ENCODE measurements at regions not wholly inside any gene's neighbourhood (a gene's known extent, or its start where the extent isn't known, plus 50 kb on each side); places are given as distances from the start of the nearest gene placed in this dataset.
"Not testable (repeated sequence)": the region's sequence is repeated elsewhere in the genome, so short reads cannot be mapped to it uniquely, and the experiment has no call there.

DNA sequence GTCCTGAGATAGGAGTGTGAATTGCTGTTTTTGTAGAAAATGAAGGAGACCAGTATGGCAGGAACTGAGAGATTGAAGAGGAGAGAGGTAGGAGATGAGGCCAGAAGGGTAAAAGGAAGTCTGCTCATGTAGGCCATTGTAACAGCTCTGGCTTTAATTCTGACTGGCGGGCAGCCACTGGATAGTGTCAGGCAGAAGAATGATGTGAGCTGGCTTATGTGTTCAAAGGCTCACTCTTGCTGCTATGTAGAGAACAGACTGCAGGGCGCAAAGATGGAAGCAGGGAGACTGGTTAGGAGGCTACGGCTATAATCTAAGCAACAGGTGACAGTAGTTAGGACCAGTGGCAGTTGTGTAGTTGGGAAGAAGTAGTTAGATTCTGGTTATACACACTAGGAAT is 160.2 kb upstream of the FGF13 start:
- DNase-seq (ENCODE audit: low spot score): no peak

DNA sequence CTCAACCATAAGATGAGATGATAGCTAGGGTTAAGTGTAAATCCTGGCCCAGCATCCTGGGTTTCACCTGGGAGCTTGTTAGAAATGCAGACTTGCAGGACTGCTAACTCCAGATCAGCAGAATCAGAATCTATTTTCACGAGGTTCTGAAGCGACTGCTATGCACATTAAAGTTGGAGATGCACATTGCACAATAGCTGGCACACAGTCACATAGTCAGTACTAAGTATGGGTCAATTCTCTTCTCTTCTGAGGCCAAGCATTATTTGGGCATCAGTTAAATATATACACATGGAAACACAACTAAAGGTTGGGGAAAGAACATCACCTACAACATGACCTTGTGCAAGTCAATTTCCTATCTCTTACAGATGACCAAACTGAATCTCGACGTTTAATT is 155.1 kb upstream of the FGF13 start:
- DNase-seq (ENCODE audit: low spot score): no peak

- no peak for DNase-seq (ENCODE audit: low spot score)
Observed at GRCh38 chrX:138865093-138865649, 153.7 kb upstream of the FGF13 start.

- no peak for DNase-seq (ENCODE audit: low spot score)
Observed at GRCh38 chrX:138859421-138859820, 147.9 kb upstream of the FGF13 start.

DNA sequence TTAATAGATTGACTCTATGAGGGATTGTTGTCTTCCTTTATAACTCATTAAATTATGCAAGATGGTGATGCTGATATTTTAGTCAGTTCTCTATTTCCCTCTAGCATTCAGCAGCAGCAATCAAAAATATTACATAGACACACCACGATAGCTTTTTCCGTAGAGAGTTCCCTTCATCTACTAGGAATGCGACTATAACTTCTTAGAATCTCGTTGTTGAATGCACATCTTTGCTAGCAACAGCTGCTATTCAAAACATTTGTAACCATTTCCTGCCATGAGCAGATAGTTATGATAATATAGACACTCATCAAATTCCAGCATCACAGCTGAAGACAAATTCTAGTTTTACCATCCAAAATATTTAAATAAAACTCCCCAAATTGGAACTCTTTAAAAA is 147.4 kb upstream of the FGF13 start:
- DNase-seq (ENCODE audit: low spot score): no peak

- DNase-seq (ENCODE audit: low spot score): no peak
Observed at GRCh38 chrX:138858438-138858837, 146.9 kb upstream of the FGF13 start.

GRCh38 chrX:138856881-138857604 is 145.5 kb upstream of the FGF13 start:
- DNase-seq (ENCODE audit: low spot score): no peak

- DNase-seq (ENCODE audit: low spot score): no peak
Observed at GRCh38 chrX:138853936-138854335, 142.4 kb upstream of the FGF13 start.

DNA sequence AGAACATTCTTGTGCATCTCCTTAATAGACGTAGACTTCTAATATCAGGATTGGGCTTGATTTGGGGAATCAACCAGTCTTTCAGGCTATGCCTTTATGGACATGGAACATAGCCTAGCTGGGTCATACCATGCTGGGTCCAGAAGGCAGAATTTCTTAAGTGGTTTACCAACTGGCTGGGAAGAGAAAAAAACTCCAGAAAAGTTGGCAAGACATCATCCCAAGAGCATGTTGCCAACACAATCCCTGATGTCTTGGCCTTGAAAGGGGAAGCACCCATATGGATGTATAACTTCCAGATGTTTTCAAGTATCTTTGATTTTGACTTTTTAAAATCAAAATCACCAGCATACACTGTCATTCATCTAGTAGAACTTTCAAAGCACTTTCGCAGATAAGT is 138.0 kb upstream of the FGF13 start:
- DNase-seq (ENCODE audit: low spot score): no peak

DNA sequence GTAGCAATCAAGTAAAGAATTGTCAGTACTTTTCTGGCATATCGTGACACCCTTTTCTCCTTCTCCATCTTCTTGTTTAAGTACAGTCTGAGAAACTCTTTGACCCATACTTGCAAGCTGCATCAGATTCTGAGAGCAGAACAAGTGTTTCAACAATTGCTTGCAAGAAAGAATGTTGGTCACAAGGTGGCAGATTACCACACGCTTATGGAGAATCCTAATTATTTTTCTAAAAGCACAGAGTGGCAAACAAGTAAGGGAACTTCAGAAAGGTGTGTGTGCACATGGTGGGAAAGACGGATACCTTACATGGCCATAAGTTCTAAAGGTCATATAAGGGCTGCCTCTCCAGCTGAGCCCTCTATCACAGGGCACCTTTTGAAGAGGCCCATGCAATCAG is 136.4 kb upstream of the FGF13 start:
- DNase-seq (ENCODE audit: low spot score): no peak

DNA sequence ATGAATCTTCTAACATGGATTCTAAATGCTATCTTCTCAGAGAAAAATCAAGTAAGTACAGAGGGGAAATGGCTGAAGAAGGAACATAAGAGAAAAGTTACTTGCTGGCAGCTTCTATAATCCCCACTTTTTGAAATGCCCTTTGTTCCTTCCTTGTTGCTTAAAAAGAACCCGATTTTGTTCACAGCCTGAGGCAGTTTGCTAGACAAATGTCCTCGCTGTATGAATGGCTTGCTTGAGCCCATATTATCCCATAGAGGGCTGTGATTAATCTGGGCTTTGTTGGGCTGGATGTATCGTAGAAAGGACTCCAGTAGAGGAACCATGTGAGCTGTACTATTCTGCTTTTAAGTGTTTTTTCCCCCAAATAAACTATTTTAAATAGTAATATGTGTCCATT is 134.3 kb upstream of the FGF13 start:
- DNase-seq (ENCODE audit: low spot score): no peak

- not testable (repeated sequence) for DNase-seq (ENCODE audit: low spot score)
Observed at GRCh38 chrX:138807400-138807799, 95.9 kb upstream of the FGF13 start.

DNA sequence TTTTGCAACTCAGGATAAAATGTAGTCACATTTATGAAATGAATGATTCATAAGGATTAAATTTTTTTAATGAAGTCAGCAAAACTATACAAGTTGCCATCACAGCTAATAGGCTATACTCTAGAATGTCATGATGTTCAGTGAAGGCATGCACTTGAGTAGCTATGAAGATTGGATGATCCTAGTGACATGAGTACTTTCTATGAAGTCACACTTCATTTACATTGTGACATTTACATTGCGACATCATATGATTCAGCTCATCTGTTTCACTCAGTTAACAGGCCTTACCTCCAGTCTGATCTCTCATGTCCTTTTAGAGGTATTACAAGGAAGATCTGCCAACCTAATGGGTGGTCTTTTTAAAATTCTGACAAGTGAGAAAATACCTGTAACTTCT is 82.7 kb upstream of the FGF13 start:
- DNase-seq (ENCODE audit: low spot score): no peak

GRCh38 chrX:138791551-138791950 is 80.0 kb upstream of the FGF13 start:
- no peak for DNase-seq (ENCODE audit: low spot score)

- DNase-seq (ENCODE audit: low spot score): no peak
Observed at GRCh38 chrX:138788771-138789170, 77.3 kb upstream of the FGF13 start.

GRCh38 chrX:138778576-138778909 is 67.0 kb upstream of the FGF13 start:
- DNase-seq (ENCODE audit: low spot score): not testable (repeated sequence)

DNA sequence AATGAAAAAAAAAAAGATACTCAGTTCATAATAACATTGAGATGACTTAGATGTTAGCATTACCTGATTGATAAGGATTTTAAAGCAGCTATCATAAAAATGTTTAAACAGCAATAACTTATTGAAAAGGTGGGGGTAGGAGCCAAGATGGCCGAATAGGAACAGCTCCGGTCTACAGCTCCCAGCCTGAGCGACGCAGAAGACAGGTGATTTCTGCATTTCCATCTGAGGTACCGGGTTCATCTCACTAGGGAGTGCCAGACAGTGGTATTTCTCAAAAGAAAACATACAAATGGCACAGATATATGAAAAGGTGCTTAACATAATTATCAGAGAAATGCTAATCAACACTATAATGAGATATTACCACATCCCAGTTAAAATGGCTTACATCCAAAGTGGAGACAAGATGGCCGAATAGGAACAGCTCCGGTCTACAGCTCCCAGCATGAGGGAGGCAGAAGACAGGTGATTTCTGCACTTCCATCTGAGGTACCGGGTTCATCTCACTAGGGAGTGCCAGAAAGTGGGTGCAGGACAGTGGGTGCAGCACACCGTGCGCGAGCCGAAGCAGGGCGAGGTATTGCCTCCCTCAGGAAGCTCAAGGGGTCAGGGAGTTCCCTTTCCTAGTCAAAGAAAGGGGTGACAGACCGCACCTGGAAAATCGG is 66.5 kb upstream of the FGF13 start:
- DNase-seq (ENCODE audit: low spot score): not testable (repeated sequence)

GRCh38 chrX:138777230-138777629 is 65.7 kb upstream of the FGF13 start:
- no peak for DNase-seq (ENCODE audit: low spot score)

DNA sequence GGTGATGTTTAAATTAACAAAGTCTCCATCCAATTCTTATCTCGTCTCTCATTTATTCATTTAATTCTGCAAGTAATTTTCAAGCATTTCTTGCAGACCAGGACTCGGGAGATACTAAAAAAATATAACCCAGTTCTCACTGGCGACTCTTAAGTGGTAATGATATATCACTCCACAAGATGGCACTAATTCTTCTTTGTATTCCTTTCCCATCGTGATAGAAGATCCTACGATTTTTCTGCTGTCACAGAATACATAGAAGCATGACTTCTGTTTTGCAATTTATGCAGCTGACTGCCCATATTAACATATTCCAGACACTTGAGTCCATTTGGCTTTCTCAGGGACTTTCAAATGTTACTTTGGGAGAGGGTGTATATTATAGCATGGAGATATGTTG is 64.0 kb upstream of the FGF13 start:
- peak; percentile 20 for DNase-seq (ENCODE audit: low spot score)

DNA sequence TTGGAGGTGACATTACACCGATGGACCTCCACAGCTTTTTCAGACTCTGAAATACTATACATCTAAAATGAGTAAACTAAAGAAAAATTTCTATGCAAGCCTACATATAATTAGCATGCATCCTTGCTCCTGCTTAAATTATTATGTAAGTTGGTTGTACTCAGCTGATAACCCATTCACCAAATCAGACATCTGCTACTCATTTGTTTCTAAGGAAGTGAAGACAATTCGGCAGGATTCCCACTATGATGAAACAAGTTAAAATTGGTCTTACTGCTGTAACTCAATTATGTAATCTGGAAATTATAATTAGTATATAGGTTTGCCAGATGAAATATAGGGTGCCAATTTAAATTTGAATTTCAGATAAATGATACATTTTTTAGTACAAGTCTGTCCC is 59.5 kb upstream of the FGF13 start:
- no peak for DNase-seq (ENCODE audit: low spot score)

DNA sequence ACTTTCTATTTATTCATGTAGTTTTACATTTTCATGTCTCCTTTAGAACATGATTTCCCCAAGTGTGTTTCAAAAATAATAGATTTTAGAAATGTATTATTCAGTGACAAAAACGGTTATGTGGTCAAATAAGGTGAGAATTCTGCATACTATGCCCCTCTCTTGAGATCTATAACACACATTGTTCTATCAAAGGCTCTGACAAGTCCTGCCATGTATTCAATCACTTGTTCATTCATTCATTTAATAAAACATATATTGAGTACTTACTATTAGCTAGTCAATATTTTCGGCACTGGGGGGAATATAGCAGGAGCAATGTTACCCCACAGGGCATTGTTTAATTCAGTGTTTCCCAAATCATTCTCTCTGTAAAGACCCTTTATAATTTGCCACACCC is 58.4 kb upstream of the FGF13 start:
- no peak for DNase-seq (ENCODE audit: low spot score)

DNA sequence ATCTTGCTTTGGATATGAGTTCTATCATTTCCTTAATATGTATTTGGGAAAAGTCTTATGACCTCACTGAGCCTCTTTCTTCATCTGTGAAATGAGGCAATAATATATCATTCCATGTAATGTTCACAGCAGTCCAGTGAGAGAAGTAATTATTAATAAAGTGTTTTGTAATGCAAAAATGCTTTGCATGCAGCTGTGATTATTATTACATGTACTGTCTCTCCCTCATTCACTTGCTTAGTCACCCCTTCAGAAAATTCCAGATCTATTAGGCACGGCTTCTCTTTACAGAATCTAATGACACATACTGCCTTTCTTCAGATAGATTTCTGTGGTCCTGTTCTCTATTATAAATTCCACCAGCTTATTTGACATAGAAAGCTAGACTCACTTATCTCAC is 53.5 kb upstream of the FGF13 start:
- DNase-seq (ENCODE audit: low spot score): peak; percentile 2

DNA sequence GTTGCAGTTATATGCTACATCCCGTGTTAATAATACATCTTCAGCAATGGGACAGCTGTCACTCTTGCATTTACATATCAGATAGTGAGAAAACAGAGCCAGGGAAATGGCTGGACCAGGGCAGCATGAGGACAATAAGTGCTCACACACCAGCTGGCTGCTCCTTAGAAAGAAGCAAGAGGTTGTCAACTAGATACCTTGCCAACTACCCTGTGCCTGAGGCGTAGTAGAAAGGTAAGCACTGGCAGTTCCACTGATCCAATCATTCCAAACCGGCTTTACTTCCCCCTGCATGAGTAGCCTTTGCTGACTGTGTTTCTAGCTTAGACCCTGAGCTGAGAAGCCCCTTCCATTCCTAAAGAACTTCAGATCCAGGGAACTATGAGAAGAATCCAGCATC is 52.2 kb upstream of the FGF13 start:
- no peak for DNase-seq (ENCODE audit: low spot score)

Data from umbilical cord (tissue), 1 donor.